AG04449 (cell line): ENCODE measurements at regions not wholly inside any gene's neighbourhood (a gene's known extent, or its start where the extent isn't known, plus 50 kb on each side); places are given as distances from the start of the nearest gene placed in this dataset.

Experiments
- CTCF ChIA-PET: fragments of 350-600 bp; formaldehyde crosslinking; extraction: SDS; loops from one replicate; lab custom pipeline; 2021; ENCODE audit warnings: antibody characterized with exemption; lab: Yijun Ruan, JAX
- POLR2A ChIA-PET: fragments of 400-600, 350-600 bp; formaldehyde crosslinking; extraction: SDS; loops from one replicate; lab custom pipeline; 2020; ENCODE audit warnings: antibody characterized with exemption, inconsistent platforms; lab: Yijun Ruan, JAX
- DNase-seq: peaks from one replicate; pipeline ENCODE4 v3.0.0-alpha.2; 2010; ENCODE audit warnings: low read depth, low spot score
- H3K4me3 ChIP-seq: 2 replicates; pipeline ENCODE4 v1.5.1; 2011; ENCODE audit warnings: low read depth, mild to moderate bottlenecking, control low read depth, low read length
- CTCF ChIP-seq: IDR thresholded peaks from one replicate; pipeline ENCODE4 v1.5.1; 2011; ENCODE audit warnings: mild to moderate bottlenecking, moderate library complexity, low read length, control low read depth, inconsistent platforms; ENCODE audit not compliant: insufficient read depth; ENCODE audit errors: missing control alignments

- no peak for DNase-seq
- ChIA-PET POLR2A (no interaction called here), CTCF (no interaction called here)
- H3K4me3 ChIP-seq = no peak overlapping the region
- TF ChIP-seq CTCF = no peak
Observed at GRCh38 chr6:1104988-1105670, 206.8 kb upstream of the FOXQ1 start.

GRCh38 chr6:1103945-1104623 lies 207.8 kb upstream of the FOXQ1 start:
- no peak for TF ChIP-seq CTCF

GRCh38 chr6:1103021-1103420 lies 208.9 kb upstream of the FOXQ1 start:
- DNase-seq = no peak
- ChIA-PET POLR2A (no interaction called here), CTCF (no interaction called here)
- H3K4me3 ChIP-seq = no peak overlapping the region
- TF ChIP-seq CTCF = no peak

More at GRCh38 chr6:1103945-1104623, 207.8 kb upstream of the FOXQ1 start:
- DNase-seq = no peak
- H3K4me3 ChIP-seq = no peak overlapping the region
- ChIA-PET CTCF (no interaction called here), POLR2A (no interaction called here)

DNA sequence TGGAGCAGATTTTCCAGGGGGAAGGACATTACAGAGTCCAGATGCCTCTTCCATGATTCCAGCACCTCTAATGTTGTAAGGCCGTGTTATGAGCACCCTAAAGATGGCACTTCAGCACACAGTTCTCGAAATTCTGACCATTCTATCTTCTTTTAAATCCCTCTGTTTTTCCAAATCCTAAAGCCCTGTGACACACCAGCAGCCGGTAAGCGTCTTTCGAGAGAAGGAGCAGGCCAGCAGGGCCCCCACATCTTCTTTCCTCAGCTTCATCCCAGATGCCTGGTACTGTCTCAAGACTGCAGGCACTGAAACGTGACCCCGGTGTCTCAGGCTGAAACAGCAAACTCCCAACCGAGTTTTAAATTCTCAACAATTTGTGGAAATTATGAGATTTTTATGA lies 211.6 kb upstream of the FOXQ1 start:
- H3K4me3 ChIP-seq = no peak overlapping the region
- CTCF ChIA-PET = no interaction called here
- POLR2A ChIA-PET = no interaction called here
- no peak for TF ChIP-seq CTCF
- no peak for DNase-seq

GRCh38 chr6:1099264-1099663 lies 212.6 kb upstream of the FOXQ1 start:
- no peak for DNase-seq
- no peak overlapping the region for H3K4me3 ChIP-seq
- POLR2A ChIA-PET = no interaction called here
- CTCF ChIA-PET = no interaction called here
- no peak for TF ChIP-seq CTCF

DNA sequence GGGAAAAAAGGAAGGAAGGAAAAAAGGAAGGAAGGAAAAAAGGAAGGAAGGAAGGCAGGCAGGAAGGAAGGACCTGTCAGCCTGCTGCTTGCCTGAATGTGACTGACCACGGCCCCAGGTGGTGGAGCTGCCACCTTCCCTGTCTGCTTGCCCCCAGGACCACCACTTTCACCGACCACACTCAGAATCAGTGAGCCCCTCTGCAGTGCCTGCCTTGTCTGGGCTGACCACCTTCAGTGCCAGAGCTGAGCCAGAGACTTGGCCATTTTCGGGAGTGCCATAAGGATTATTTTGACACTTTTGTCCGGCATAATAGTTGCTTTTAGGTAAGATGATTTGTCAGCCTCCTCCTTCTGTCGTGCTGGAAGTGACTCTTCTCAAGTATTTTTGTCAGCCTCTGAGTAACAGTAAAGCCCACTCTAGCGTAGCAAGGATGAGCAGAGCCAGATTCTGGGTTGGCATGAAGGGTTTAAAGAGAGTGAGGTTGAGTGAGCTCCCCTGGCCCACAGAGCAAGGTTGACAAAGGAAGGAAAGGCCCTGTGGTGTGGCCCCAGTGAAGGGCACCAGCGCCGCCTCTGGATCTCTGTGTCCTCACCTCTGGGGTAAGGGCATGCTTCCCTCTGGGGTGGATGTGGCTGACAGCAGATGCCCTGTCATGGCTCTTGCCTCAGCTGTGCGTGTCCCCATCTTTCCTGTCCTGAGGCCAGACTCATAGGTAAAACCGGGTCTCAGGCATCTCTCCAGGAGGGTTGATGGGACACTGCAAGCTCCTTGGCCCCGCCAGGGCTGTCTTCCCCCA lies 214.7 kb upstream of the FOXQ1 start:
- TF ChIP-seq CTCF = no peak
- ChIA-PET POLR2A (no interaction called here), CTCF (no interaction called here)
- no peak overlapping the region for H3K4me3 ChIP-seq
- no peak for DNase-seq
